Sigmoid colon (tissue), 4 donors: ENCODE measurements at regions not wholly inside any gene's neighbourhood (a gene's known extent, or its start where the extent isn't known, plus 50 kb on each side); places are given as distances from the start of the nearest gene placed in this dataset.

ENCODE experiments used
- EP300 ChIP-seq, 4 donors: sonication (generic); formaldehyde crosslinking; IDR thresholded peaks; one replicate each; pipeline ENCODE4 v1.6.1; 2017; ENCODE audit warnings: antibody characterized with exemption in 4 of 4
- POLR2AphosphoS5 ChIP-seq, 4 donors: sonication (generic); formaldehyde crosslinking; IDR thresholded peaks; one replicate each; pipeline ENCODE4 v1.6.1; 2017; ENCODE audit warnings: antibody characterized with exemption in 4 of 4
- TF ChIP-seq, protein P1 (sequence below), 4 experiments: fragments of 450-650 bp in 3 of 4; fragments of 200-600 bp in 1 of 4; IDR thresholded peaks; one replicate each; pipeline ENCODE4 v1.5.1; 2016 to 2019; ENCODE audit warnings: antibody characterized with exemption in 4 of 4, mild to moderate bottlenecking in 3 of 4, moderate library complexity in 2 of 4

- no peak for TF ChIP-seq POLR2AphosphoS5 (IDR thresholded peaks at IDR 0.05)
- TF ChIP-seq EP300 (IDR thresholded peaks at IDR 0.05), result no peak
- TF ChIP-seq, protein P1, sequence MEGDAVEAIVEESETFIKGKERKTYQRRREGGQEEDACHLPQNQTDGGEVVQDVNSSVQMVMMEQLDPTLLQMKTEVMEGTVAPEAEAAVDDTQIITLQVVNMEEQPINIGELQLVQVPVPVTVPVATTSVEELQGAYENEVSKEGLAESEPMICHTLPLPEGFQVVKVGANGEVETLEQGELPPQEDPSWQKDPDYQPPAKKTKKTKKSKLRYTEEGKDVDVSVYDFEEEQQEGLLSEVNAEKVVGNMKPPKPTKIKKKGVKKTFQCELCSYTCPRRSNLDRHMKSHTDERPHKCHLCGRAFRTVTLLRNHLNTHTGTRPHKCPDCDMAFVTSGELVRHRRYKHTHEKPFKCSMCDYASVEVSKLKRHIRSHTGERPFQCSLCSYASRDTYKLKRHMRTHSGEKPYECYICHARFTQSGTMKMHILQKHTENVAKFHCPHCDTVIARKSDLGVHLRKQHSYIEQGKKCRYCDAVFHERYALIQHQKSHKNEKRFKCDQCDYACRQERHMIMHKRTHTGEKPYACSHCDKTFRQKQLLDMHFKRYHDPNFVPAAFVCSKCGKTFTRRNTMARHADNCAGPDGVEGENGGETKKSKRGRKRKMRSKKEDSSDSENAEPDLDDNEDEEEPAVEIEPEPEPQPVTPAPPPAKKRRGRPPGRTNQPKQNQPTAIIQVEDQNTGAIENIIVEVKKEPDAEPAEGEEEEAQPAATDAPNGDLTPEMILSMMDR (IDR thresholded peaks at IDR 0.05), result no peak
Observed at GRCh38 chr4:24013668-24014422, 124.0 kb upstream of the PPARGC1A start.
